WI38 (cell line): ENCODE measurements at regions not wholly inside any gene's neighbourhood (a gene's known extent, or its start where the extent isn't known, plus 50 kb on each side); places are given as distances from the start of the nearest gene placed in this dataset.
"Not testable (repeated sequence)": the region's sequence is repeated elsewhere in the genome, so short reads cannot be mapped to it uniquely, and the experiment has no call there.

Source experiments
- H3K4me3 ChIP-seq: 2 replicates; pipeline ENCODE4 v1.5.1; 2011; ENCODE audit warnings: low read depth, mild to moderate bottlenecking, control low read depth, low read length
- TF ChIP-seq, protein P1 (sequence below): IDR thresholded peaks from 2 replicates; pipeline ENCODE4 v1.5.1; 2012; ENCODE audit warnings: low read depth, mild to moderate bottlenecking, control low read depth, low read length

- no peak overlapping the region for H3K4me3 ChIP-seq
- TF ChIP-seq, protein P1, sequence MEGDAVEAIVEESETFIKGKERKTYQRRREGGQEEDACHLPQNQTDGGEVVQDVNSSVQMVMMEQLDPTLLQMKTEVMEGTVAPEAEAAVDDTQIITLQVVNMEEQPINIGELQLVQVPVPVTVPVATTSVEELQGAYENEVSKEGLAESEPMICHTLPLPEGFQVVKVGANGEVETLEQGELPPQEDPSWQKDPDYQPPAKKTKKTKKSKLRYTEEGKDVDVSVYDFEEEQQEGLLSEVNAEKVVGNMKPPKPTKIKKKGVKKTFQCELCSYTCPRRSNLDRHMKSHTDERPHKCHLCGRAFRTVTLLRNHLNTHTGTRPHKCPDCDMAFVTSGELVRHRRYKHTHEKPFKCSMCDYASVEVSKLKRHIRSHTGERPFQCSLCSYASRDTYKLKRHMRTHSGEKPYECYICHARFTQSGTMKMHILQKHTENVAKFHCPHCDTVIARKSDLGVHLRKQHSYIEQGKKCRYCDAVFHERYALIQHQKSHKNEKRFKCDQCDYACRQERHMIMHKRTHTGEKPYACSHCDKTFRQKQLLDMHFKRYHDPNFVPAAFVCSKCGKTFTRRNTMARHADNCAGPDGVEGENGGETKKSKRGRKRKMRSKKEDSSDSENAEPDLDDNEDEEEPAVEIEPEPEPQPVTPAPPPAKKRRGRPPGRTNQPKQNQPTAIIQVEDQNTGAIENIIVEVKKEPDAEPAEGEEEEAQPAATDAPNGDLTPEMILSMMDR, result no peak
Measured at GRCh38 chr4:59540311-59540710, 1659.8 kb upstream of the ADGRL3 start.

DNA sequence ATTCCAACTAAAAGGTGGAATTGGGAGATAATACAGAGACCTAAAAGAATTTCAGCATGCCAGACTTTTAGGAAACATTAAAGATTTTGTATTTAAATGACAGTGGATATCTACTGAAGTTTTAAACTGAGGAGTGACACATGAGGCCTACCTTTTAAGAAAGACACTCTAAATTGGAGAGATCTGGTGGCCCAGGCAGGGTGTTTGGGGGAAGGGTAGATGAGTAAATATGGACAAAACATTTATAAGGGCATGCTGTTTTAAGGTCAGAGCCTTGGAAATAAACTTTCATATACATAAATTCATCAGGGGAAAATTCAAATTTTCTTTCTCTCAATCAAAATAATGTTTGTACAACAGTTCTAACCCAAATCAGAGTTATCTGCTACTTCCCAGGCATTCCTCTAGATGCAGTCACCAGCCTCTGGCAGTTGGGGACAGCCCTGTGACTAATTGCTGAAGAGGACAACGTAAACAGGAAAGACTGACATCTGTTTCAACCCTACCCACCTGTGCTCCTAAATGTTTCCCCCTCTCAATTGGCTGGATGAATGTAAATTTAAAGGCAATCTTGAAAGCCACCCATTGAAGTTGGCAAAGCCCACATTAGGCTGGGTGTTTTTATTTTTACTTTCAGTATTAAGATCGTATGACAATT is 1646.9 kb upstream of the ADGRL3 start:
- 0 out of 2 replicates have a peak overlapping the region, but pooled peaks have one; percentile 18 for H3K4me3 ChIP-seq
- TF ChIP-seq, protein P1, result no peak

- TF ChIP-seq, protein P1, result no peak
- 0 out of 2 replicates have a peak overlapping the region, but pooled peaks have one; percentile 18 for H3K4me3 ChIP-seq
Measured at GRCh38 chr4:59553721-59554091, 1646.4 kb upstream of the ADGRL3 start.

GRCh38 chr4:59556191-59556590 is 1643.9 kb upstream of the ADGRL3 start:
- not testable (repeated sequence) for H3K4me3 ChIP-seq

GRCh38 chr4:59560141-59560648 is 1639.9 kb upstream of the ADGRL3 start:
- H3K4me3 ChIP-seq, result not testable (repeated sequence)

DNA sequence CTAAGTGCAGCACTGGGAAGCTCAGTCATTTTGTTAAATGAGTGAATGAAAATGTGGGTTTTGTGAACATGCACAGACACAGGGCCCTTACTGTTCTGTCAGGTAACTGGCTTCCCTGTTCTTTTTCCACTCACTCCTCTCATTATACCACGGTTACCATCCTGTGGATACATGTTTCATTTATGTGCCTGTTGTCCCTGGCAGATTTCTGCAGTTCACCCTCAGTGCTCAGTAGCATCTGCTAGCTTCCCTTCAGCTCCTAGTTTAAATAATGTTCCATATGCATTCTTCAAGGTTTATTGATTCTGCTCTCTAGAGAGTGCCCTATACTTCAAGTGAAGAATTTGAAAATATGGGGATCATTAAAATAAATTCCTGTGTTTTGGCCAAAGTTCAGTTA is 1634.3 kb upstream of the ADGRL3 start:
- no peak overlapping the region for H3K4me3 ChIP-seq

DNA sequence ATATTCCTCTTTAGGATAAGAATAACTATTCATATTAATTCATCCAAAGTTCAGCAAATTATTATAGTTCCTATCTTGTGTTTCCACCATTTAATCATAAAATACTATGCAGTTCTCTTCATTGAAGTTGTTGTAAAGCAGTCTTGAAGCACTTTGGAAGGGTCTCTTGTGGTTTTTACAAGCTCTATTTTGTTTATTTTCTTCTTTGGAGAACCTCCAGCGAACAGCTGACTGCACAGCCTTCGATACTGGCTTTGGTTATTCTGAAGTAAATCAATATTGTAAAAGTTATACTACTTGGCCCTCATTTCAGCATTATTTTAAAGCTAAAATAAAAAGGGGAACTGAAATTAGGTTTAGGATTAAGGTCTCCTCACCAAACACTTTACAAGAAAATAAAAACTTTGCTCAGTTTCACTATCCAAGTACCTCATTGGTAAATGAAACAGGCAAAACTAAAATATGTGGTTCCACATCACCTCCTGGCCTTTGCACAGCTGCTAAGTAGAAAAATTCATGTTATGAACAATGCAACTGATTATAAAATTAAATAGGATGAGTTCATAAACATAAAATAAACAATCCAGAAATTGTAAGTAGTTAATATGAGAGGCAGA is 1629.2 kb upstream of the ADGRL3 start:
- no peak overlapping the region for H3K4me3 ChIP-seq
- TF ChIP-seq, protein P1, result no peak

More for the DNA sequence above, 1634.3 kb upstream of the ADGRL3 start:
- TF ChIP-seq, protein P1, result no peak

DNA sequence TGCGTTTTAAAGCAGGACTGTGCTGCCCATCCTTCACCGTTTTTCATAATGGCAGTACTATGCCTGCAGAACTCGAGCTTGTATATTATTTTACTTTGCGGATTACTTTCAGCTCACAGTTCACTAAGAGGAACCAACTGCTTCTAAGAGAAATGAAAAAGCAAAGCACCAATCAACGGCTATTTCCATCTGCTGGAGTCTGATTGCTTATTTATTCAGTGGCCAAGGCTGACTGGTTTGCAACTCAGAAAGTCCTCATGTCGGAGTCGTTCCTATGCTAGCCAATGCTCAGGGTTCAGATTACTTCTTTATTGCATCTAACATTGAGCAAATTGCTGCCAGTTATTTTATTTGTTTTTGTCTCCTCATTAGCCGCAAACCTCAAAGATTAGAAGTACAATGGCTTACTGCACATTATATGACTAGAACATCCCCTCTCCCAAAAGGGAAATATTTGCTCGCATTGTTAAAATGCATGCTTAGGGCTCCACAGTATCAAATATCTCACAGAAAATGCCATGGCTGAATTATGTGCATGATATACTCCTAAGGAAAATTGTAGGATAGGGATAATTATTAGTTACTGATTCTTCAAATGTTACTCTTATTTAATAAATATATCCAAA is 1628.2 kb upstream of the ADGRL3 start:
- TF ChIP-seq, protein P1, result no peak
- no peak overlapping the region for H3K4me3 ChIP-seq
